ENCODE measurements at regions not wholly inside any gene's neighbourhood (a gene's known extent, or its start where the extent isn't known, plus 50 kb on each side); places are given as distances from the start of the nearest gene placed in this dataset.

GRCh38 chr9:115275753-115276152 is 157.8 kb upstream of the TNC start:
- no peak overlapping the region for H2BK5ac ChIP-seq (ENCODE audit: insufficient read length, low read length)
- H2AFZ ChIP-seq (ENCODE audit: low read length) = no peak overlapping the region
- Mint-ChIP-seq H3K4me1 (peaks cover 7 to 8% of the 10 kb centered on the region in 2 experiments), H3K27ac (no peak overlapping the region), H3K27me3 (ENCODE audit: low read depth) (peaks cover 2% of the 10 kb centered on the region), H3K36me3 (ENCODE audit: insufficient read depth in 1 of 3, low read depth in 3 of 3) (peaks cover 0 to 2% (median 0%) of the 10 kb centered on the region in 3 experiments; a peak in 1 of 7 replicates), H3K4me3 (no peak overlapping the region), H3K9me3 (no peaks in the 10 kb centered on the region; a peak in 1 of 5 replicates)
- TF ChIP-seq, protein P1, sequence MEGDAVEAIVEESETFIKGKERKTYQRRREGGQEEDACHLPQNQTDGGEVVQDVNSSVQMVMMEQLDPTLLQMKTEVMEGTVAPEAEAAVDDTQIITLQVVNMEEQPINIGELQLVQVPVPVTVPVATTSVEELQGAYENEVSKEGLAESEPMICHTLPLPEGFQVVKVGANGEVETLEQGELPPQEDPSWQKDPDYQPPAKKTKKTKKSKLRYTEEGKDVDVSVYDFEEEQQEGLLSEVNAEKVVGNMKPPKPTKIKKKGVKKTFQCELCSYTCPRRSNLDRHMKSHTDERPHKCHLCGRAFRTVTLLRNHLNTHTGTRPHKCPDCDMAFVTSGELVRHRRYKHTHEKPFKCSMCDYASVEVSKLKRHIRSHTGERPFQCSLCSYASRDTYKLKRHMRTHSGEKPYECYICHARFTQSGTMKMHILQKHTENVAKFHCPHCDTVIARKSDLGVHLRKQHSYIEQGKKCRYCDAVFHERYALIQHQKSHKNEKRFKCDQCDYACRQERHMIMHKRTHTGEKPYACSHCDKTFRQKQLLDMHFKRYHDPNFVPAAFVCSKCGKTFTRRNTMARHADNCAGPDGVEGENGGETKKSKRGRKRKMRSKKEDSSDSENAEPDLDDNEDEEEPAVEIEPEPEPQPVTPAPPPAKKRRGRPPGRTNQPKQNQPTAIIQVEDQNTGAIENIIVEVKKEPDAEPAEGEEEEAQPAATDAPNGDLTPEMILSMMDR (conservative IDR thresholded peaks at IDR 0.05) = no peak
- H3K4ac ChIP-seq (ENCODE audit: low read depth, low read length) = no peak overlapping the region
- no peak for DNase-seq
- no peak overlapping the region for H4K8ac ChIP-seq (replicated peaks; ENCODE audit: insufficient read length, low read depth, low read length)
- H3K9me3 ChIP-seq (ENCODE audit: control insufficient read depth, low read depth, low read length) = no peaks in the 10 kb centered on the region
- no peak overlapping the region for H2BK120ac ChIP-seq (ENCODE audit: low read depth, low read length, poor library complexity, severe bottlenecking)
- H3K56ac ChIP-seq (ENCODE audit: insufficient read length, low read depth, low read length) = no peak overlapping the region
- no peak overlapping the region for H3K14ac ChIP-seq (ENCODE audit: insufficient read depth, low read length)
- no peak overlapping the region for H2BK12ac ChIP-seq (ENCODE audit: insufficient read length, low read depth, low read length)
- H2AK5ac ChIP-seq (ENCODE audit: insufficient read length, low read length) = no peak overlapping the region
- no peak overlapping the region for H3K23ac ChIP-seq (ENCODE audit: insufficient read length, low read depth, low read length)
- H4K5ac ChIP-seq (ENCODE audit: insufficient read length, low read depth, low read length) = no peak overlapping the region
- WGBS (ENCODE audit: extremely low coverage, insufficient read length, low lambda C conversion rate) = no CpG with 5 or more reads among the region's 5 CpGs
- H3K9ac ChIP-seq (ENCODE audit: extremely low read depth, insufficient read length, low read length) = no peak overlapping the region
- H3K79me2 ChIP-seq (ENCODE audit: insufficient read depth, low read length) = no peaks in the 10 kb centered on the region
- no peaks in the 10 kb centered on the region for H3K4me1 ChIP-seq (ENCODE audit: insufficient read depth, low read length)
- H4K91ac ChIP-seq (ENCODE audit: insufficient read length, low read depth, low read length) = no peak overlapping the region
- no peak overlapping the region for H3K27ac ChIP-seq (ENCODE audit: insufficient read length, low read depth, low read length)
- H3T11ph ChIP-seq (ENCODE audit: low read length) = no peak overlapping the region
- no peak overlapping the region for H2BK15ac ChIP-seq (ENCODE audit: low read depth, low read length)
- no peak overlapping the region for H3K18ac ChIP-seq (ENCODE audit: insufficient read length, low read depth, low read length)
- H3K79me1 ChIP-seq (ENCODE audit: insufficient read depth, low read depth, low read length, poor library complexity, severe bottlenecking) = no peaks in the 10 kb centered on the region
- no peak overlapping the region for H3K4me2 ChIP-seq (ENCODE audit: insufficient read depth, insufficient read length, low read length)
- H3K23me2 ChIP-seq (ENCODE audit: insufficient read length, low read depth, low read length, poor library complexity, severe bottlenecking) = no peaks in the 10 kb centered on the region
- no peaks in the 10 kb centered on the region for H3K27me3 ChIP-seq (ENCODE audit: insufficient read depth, low read length)
- no peaks in the 10 kb centered on the region for H4K20me1 ChIP-seq (ENCODE audit: control insufficient read depth, insufficient read depth, insufficient read length)
- no peak overlapping the region for H2BK20ac ChIP-seq (ENCODE audit: low read depth, low read length, poor library complexity, severe bottlenecking)
